T-cell (primary cell): ENCODE measurements at regions not wholly inside any gene's neighbourhood (a gene's known extent, or its start where the extent isn't known, plus 50 kb on each side); places are given as distances from the start of the nearest gene placed in this dataset.

ENCODE experiments used
- ATAC-seq, 4 experiments: fragments of 200-7000 bp in 3 of 4; fragments of 150-1000 bp in 1 of 4; cut with Tn5 transposase; replicated peaks in 1 of 4; 1 replicate in 3 of 4; 2 replicates in 1 of 4; pipeline ENCODE4 v1.10.0; 2021; ENCODE audit warnings: moderate library complexity in 3 of 4, mild to moderate bottlenecking in 2 of 4, moderate number of reproducible peaks in 1 of 4
- CTCF ChIA-PET, 2 donors: fragments of 300-600 bp; sonication (Branson Sonifier 250); formaldehyde crosslinking; loops; one replicate each; lab custom pipeline; 2022; ENCODE audit warnings: antibody characterized with exemption in 2 of 2; lab: Charles Lee
- POLR2A ChIA-PET, 2 donors: fragments of 300-600 bp; sonication (Branson Sonifier 250); formaldehyde crosslinking; loops; one replicate each; lab custom pipeline; 2022; ENCODE audit warnings: antibody characterized with exemption in 2 of 2; lab: Charles Lee
- DNase-seq, 35 experiments: peaks; one replicate each; pipeline versions ENCODE4 v3.0.0 to v3.0.0-alpha.2; 2013 to 2023
- H3K27ac ChIP-seq: one replicate; pipeline ENCODE4 v1.5.1; 2013; ENCODE audit warnings: low read length
- H3K27me3 ChIP-seq, 2 experiments: replicated peaks in 1 of 2; 1 replicate in 1 of 2; 2 replicates in 1 of 2; pipeline versions ENCODE4 v1.6.1 to v1.7.0; 2013; ENCODE audit warnings: low read length in 1 of 2, mixed read lengths in 1 of 2; ENCODE audit not compliant: control insufficient read depth in 2 of 2, insufficient read depth in 2 of 2; ENCODE audit errors: extremely low read depth in 1 of 2
- H3K36me3 ChIP-seq, 2 donors: 1 replicate in 1 of 2; 2 replicates in 1 of 2; pipeline versions ENCODE4 v1.6.1 to v1.7.0; 2013; ENCODE audit warnings: low read length in 1 of 2; ENCODE audit not compliant: control insufficient read depth in 2 of 2, insufficient read depth in 1 of 2; ENCODE audit errors: extremely low read depth in 1 of 2
- H3K4me1 ChIP-seq, 2 experiments: 1 replicate in 1 of 2; 2 replicates in 1 of 2; pipeline versions ENCODE4 v1.6.1 to v1.7.0; 2013; ENCODE audit warnings: low read length in 2 of 2, mixed read lengths in 1 of 2; ENCODE audit not compliant: insufficient read depth in 2 of 2, control insufficient read depth in 1 of 2; ENCODE audit errors: extremely low read depth in 1 of 2
- H3K4me3 ChIP-seq, 2 donors: 1 replicate in 1 of 2; 2 replicates in 1 of 2; pipeline versions ENCODE4 v1.5.1 to v1.7.0; 2013; ENCODE audit warnings: mild to moderate bottlenecking in 2 of 2, low read length in 1 of 2, moderate library complexity in 1 of 2; ENCODE audit not compliant: control insufficient read depth in 1 of 2; ENCODE audit errors: extremely low read depth in 1 of 2
- H3K9me3 ChIP-seq: 2 replicates; pipeline ENCODE4 v1.7.0; 2013
- H3K27ac Mint-ChIP-seq, 2 donors: one replicate each; pipeline ENCODE4 v1.8.0; 2020 to 2021; ENCODE audit warnings: mild to moderate bottlenecking in 2 of 2, mixed read lengths in 2 of 2
- H3K27me3 Mint-ChIP-seq, 2 donors: one replicate each; pipeline ENCODE4 v1.8.0; 2021 to 2022; ENCODE audit warnings: mixed read lengths in 2 of 2
- H3K36me3 Mint-ChIP-seq: one replicate; pipeline ENCODE4 v1.8.0; 2021; ENCODE audit warnings: mixed read lengths
- H3K4me1 Mint-ChIP-seq, 3 donors: one replicate each; pipeline ENCODE4 v1.8.0; 2020 to 2022; ENCODE audit warnings: mixed read lengths in 3 of 3, mild to moderate bottlenecking in 1 of 3
- H3K4me3 Mint-ChIP-seq, 3 donors: one replicate each; pipeline ENCODE4 v1.8.0; 2020 to 2022; ENCODE audit warnings: mild to moderate bottlenecking in 3 of 3, mixed read lengths in 3 of 3, moderate library complexity in 3 of 3
- H3K9me3 Mint-ChIP-seq, 3 donors: one replicate each; pipeline ENCODE4 v1.8.0; 2020 to 2022; ENCODE audit warnings: mixed read lengths in 3 of 3
- WGBS: methylation state at CpG from one replicate; pipeline ENCODE4 v1.1.5; 2013; ENCODE audit warnings: missing lambda C conversion rate; ENCODE audit not compliant: insufficient coverage; 5-methylcytosine and 5-hydroxymethylcytosine counted together

GRCh38 chr13:61592489-61592888, 176.8 kb upstream of the PCDH20 start:
- Histone ChIP-seq H3K27ac (no peak overlapping the region), H3K9me3 (no peaks in the 10 kb centered on the region), H3K36me3 (no peaks in the 10 kb centered on the region), H3K27me3 (no peaks in the 10 kb centered on the region), H3K4me3 (no peak overlapping the region), H3K4me1 (no peaks in the 10 kb centered on the region)
- Mint-ChIP-seq H3K27ac (no peak overlapping the region), H3K27me3 (no peaks in the 10 kb centered on the region), H3K4me3 (no peak overlapping the region), H3K9me3 (peaks cover 7 to 14% (median 8%) of the 10 kb centered on the region in 3 donors), H3K36me3 (no peaks in the 10 kb centered on the region), H3K4me1 (no peaks in the 10 kb centered on the region)
- WGBS: no CpG with 5 or more reads among the region's 2 CpGs
- no peak for ATAC-seq
- no peak for DNase-seq
- ChIA-PET POLR2A (no interaction called here), CTCF (no interaction called here)

DNA sequence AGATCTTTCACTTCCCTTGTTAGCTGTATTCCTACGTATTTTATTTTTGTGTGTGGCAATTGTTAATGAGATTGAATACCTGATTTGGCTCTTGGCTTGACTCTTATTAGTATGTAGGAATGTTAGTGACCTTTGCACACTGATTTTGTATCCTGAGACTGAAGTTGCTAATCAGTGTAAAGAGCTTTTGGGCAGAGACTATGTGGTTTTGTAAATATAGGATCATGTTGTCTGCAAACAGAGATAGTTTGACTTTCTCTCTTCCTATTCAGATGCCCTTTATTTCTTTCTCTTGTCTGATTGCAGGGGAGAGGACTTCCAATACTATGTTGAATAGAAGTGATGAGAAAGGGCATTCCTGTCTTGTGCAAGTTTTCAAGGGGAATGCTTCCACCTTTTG, 160.3 kb upstream of the PCDH20 start:
- no peak overlapping the region for H3K27ac ChIP-seq
- POLR2A ChIA-PET: no interaction called here
- Mint-ChIP-seq H3K9me3 (peaks cover 15 to 20% (median 16%) of the 10 kb centered on the region in 3 donors), H3K27ac (no peak overlapping the region), H3K4me1 (no peaks in the 10 kb centered on the region), H3K27me3 (no peaks in the 10 kb centered on the region), H3K36me3 (no peaks in the 10 kb centered on the region), H3K4me3 (no peak overlapping the region)
- ATAC-seq: no peak
- H3K9me3 ChIP-seq: no peaks in the 10 kb centered on the region
- no peaks in the 10 kb centered on the region for H3K4me1 ChIP-seq
- WGBS: no CpG with 5 or more reads among the region's 1 CpG
- no peaks in the 10 kb centered on the region for H3K27me3 ChIP-seq
- no peak overlapping the region for H3K4me3 ChIP-seq
- no peaks in the 10 kb centered on the region for H3K36me3 ChIP-seq
- no peak for DNase-seq
- CTCF ChIA-PET: no interaction called here

DNA sequence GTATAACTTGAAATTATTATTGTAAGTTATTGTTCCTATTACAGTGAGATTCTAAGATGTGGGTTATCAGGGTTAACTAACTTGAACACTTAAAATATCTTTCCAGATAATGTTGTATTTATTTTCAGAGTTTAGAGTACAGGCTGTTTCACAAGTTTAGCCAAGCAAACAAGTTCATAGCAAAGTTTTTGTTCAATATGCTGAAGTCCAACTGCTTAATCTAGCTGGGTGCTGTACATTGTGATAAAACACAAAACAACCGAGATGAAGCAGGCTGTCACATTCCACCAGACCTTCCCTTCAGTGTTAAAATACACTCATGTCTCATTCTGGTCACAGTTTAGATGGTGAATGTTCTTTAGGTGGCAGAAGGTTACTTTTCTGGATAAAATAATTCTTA, 148.0 kb upstream of the PCDH20 start:
- ATAC-seq: no peak
- no peak overlapping the region for H3K4me3 Mint-ChIP-seq
- no CpG with 5 or more reads among the region's 1 CpG for WGBS
- CTCF ChIA-PET: no interaction called here
- no peak overlapping the region for H3K27ac ChIP-seq
- DNase-seq: no peak
- H3K4me3 ChIP-seq: no peak overlapping the region
- H3K9me3 ChIP-seq: no peaks in the 10 kb centered on the region
- H3K36me3 ChIP-seq: no peaks in the 10 kb centered on the region
- no peaks in the 10 kb centered on the region for H3K27me3 Mint-ChIP-seq
- H3K27me3 ChIP-seq: no peaks in the 10 kb centered on the region
- H3K4me1 Mint-ChIP-seq: no peaks in the 10 kb centered on the region
- POLR2A ChIA-PET: no interaction called here
- H3K9me3 Mint-ChIP-seq: peaks cover 8 to 13% (median 9%) of the 10 kb centered on the region in 3 donors
- no peaks in the 10 kb centered on the region for H3K36me3 Mint-ChIP-seq
- H3K27ac Mint-ChIP-seq: no peak overlapping the region
- no peaks in the 10 kb centered on the region for H3K4me1 ChIP-seq

GRCh38 chr13:61546911-61547310, 131.3 kb upstream of the PCDH20 start:
- H3K27ac Mint-ChIP-seq: no peak overlapping the region
- H3K4me3 Mint-ChIP-seq: no peak overlapping the region
- Histone ChIP-seq H3K4me1 (no peaks in the 10 kb centered on the region), H3K27ac (no peak overlapping the region), H3K36me3 (no peaks in the 10 kb centered on the region), H3K9me3 (no peaks in the 10 kb centered on the region), H3K4me3 (no peak overlapping the region), H3K27me3 (no peaks in the 10 kb centered on the region)
- ChIA-PET CTCF (no interaction called here), POLR2A (no interaction called here)
- H3K4me1 Mint-ChIP-seq: no peaks in the 10 kb centered on the region
- H3K27me3 Mint-ChIP-seq: no peaks in the 10 kb centered on the region
- DNase-seq: no peak
- ATAC-seq: no peak
- H3K9me3 Mint-ChIP-seq: peaks cover 0 to 18% (median 3%) of the 10 kb centered on the region in 3 donors
- no peaks in the 10 kb centered on the region for H3K36me3 Mint-ChIP-seq
- WGBS: no CpG with 5 or more reads among the region's 6 CpGs

- Mint-ChIP-seq H3K9me3 (peaks cover 0 to 16% (median 3%) of the 10 kb centered on the region in 3 donors), H3K36me3 (no peaks in the 10 kb centered on the region), H3K4me1 (no peaks in the 10 kb centered on the region), H3K27ac (no peak overlapping the region), H3K27me3 (no peaks in the 10 kb centered on the region), H3K4me3 (no peak overlapping the region)
- Histone ChIP-seq H3K4me3 (no peak overlapping the region), H3K27ac (no peak overlapping the region), H3K4me1 (no peaks in the 10 kb centered on the region), H3K36me3 (no peaks in the 10 kb centered on the region), H3K27me3 (no peaks in the 10 kb centered on the region), H3K9me3 (no peaks in the 10 kb centered on the region)
- DNase-seq (no peak), ATAC-seq (no peak)
- ChIA-PET POLR2A (no interaction called here), CTCF (no interaction called here)
- no CpG with 5 or more reads among the region's 4 CpGs for WGBS
Observed at GRCh38 chr13:61546413-61546812, 130.8 kb upstream of the PCDH20 start.

- Mint-ChIP-seq H3K27ac (no peak overlapping the region), H3K36me3 (no peaks in the 10 kb centered on the region), H3K27me3 (no peaks in the 10 kb centered on the region), H3K4me1 (no peaks in the 10 kb centered on the region), H3K4me3 (no peak overlapping the region), H3K9me3 (peaks cover 0 to 14% (median 4%) of the 10 kb centered on the region in 3 donors)
- ChIA-PET POLR2A (no interaction called here), CTCF (no interaction called here)
- 86% methylated on average over 1 of the region's 1 CpG for WGBS
- Histone ChIP-seq H3K27ac (no peak overlapping the region), H3K9me3 (no peaks in the 10 kb centered on the region), H3K36me3 (no peaks in the 10 kb centered on the region), H3K27me3 (no peaks in the 10 kb centered on the region), H3K4me1 (no peaks in the 10 kb centered on the region), H3K4me3 (no peak overlapping the region)
- ATAC-seq (no peak), DNase-seq (no peak)
Observed at GRCh38 chr13:61536433-61536832, 120.8 kb upstream of the PCDH20 start.

GRCh38 chr13:61531383-61532065, 115.9 kb upstream of the PCDH20 start:
- WGBS: no CpG with 5 or more reads among the region's 10 CpGs
- no peaks in the 10 kb centered on the region for H3K9me3 ChIP-seq
- no peak for ATAC-seq

More at GRCh38 chr13:61531383-61532065, 115.9 kb upstream of the PCDH20 start:
- Mint-ChIP-seq H3K27me3 (no peaks in the 10 kb centered on the region), H3K27ac (no peak overlapping the region), H3K36me3 (no peaks in the 10 kb centered on the region), H3K4me1 (no peaks in the 10 kb centered on the region), H3K9me3 (peaks cover 3 to 15% (median 11%) of the 10 kb centered on the region in 3 donors), H3K4me3 (no peak overlapping the region)
- no peaks in the 10 kb centered on the region for H3K4me1 ChIP-seq
- H3K36me3 ChIP-seq: no peaks in the 10 kb centered on the region
- POLR2A ChIA-PET: no interaction called here
- no peak overlapping the region for H3K4me3 ChIP-seq
- CTCF ChIA-PET: no interaction called here
- DNase-seq: no peak
- no peak overlapping the region for H3K27ac ChIP-seq
- no peaks in the 10 kb centered on the region for H3K27me3 ChIP-seq
